ENCODE measurements at regions not wholly inside any gene's neighbourhood (a gene's known extent, or its start where the extent isn't known, plus 50 kb on each side); places are given as distances from the start of the nearest gene placed in this dataset.

DNA sequence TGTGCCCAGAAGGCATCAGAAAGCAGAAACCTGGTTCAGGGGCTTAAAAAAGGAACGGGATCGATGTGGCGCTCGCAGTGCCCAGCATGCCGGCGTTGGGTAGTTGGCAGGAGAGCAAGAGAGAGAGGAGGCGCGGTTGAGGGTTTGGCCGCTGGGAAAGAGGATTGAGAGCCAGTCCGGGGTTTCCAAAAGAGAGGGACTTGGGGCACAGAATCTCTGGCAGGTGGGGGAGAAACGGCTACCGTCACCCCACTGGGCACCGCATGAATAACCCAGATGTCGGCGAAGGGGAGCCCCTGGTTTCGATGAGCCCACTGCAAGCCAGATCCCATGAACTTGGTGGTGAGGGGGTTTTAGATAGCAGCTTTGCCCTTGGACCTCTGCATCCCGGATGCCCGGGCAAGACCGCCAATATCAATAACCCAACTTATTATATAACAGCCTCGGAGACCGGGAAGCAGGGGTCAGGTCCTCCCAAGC lies 60.4 kb upstream of the ACOT11 start:
- ChIA-PET POLR2A (interaction anchor here (1.0 to 4.0 kb wide), 3 partner anchors 10 to 214 kb away, joined by 3 to 32 read pairs (median 3); partner anchors contain the start of gene SSBP3), CTCF (ENCODE audit: unreplicated experiment) (no interaction called here)
- no peaks in the 10 kb centered on the region for H3K36me3 ChIP-seq (ENCODE audit: insufficient read depth, low read length)
- no peak for DNase-seq (ENCODE audit: low spot score)
- H3K4me1 ChIP-seq (ENCODE audit: insufficient read depth, low read length, poor library complexity, severe bottlenecking), result peaks cover 31% of the 10 kb centered on the region
- TF ChIP-seq, protein P1, sequence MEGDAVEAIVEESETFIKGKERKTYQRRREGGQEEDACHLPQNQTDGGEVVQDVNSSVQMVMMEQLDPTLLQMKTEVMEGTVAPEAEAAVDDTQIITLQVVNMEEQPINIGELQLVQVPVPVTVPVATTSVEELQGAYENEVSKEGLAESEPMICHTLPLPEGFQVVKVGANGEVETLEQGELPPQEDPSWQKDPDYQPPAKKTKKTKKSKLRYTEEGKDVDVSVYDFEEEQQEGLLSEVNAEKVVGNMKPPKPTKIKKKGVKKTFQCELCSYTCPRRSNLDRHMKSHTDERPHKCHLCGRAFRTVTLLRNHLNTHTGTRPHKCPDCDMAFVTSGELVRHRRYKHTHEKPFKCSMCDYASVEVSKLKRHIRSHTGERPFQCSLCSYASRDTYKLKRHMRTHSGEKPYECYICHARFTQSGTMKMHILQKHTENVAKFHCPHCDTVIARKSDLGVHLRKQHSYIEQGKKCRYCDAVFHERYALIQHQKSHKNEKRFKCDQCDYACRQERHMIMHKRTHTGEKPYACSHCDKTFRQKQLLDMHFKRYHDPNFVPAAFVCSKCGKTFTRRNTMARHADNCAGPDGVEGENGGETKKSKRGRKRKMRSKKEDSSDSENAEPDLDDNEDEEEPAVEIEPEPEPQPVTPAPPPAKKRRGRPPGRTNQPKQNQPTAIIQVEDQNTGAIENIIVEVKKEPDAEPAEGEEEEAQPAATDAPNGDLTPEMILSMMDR (conservative IDR thresholded peaks at IDR 0.05; ENCODE audit: low read length), result no peak
- no peak for TF ChIP-seq EZH2phosphoT487 (IDR thresholded peaks at IDR 0.05; ENCODE audit: borderline replicate concordance, low read depth, low read length)
- H3K27ac ChIP-seq (ENCODE audit: low read depth, low read length, poor library complexity, severe bottlenecking), result peak overlapping the region; percentile 51
- peak overlapping the region; percentile 93 for H2AFZ ChIP-seq (ENCODE audit: low read length)
- H3K4me2 ChIP-seq (ENCODE audit: low read length), result peak overlapping the region; percentile 94
- H3K4me3 ChIP-seq (ENCODE audit: low read depth, low read length, poor library complexity, severe bottlenecking), result peak overlapping the region; percentile 71
- no peaks in the 10 kb centered on the region for H4K20me1 ChIP-seq (ENCODE audit: insufficient read depth, low read length)
- H3K9me2 ChIP-seq (ENCODE audit: insufficient read depth, low read length), result no peaks in the 10 kb centered on the region
- intact Hi-C loops (cut with micrococcal nuclease; ENCODE audit: unreplicated experiment), result loop anchor here (1.0 to 2.0 kb wide), 4 partner anchors 80 to 417 kb away; no protein-coding TSS in a partner anchor
- H3K79me2 ChIP-seq (ENCODE audit: insufficient read depth, low read depth, low read length), result no peaks in the 10 kb centered on the region
- BruUV-seq (replicated peaks), result no TSS peak
- H3K9me3 ChIP-seq (ENCODE audit: low read length), result no peaks in the 10 kb centered on the region

DNA sequence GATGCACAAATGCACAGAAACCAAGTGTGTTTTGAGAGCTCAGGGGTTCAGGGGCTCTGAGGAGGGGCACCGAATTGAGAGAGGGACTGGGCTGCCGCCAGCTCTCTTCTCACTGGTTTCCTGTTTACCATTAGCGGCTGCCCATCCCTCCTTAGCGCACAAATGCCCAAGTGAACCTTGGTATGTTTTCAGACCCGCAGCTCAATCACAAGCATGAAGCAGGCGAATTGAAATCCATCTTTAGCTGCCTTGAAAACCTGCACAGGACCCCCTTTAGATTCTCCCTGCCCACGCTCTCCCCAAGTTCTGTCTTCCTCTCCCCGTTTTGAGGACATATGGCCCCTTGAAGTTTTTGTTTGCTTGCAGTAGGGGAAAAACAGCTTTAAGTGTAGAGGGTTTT lies 61.1 kb upstream of the ACOT11 start:
- no peak for TF ChIP-seq EZH2phosphoT487 (IDR thresholded peaks at IDR 0.05; ENCODE audit: borderline replicate concordance, low read depth, low read length)
- TF ChIP-seq, protein P1 (conservative IDR thresholded peaks at IDR 0.05; ENCODE audit: low read length), result no peak
- no TSS peak for BruUV-seq (replicated peaks)
- no peak overlapping the region for H3K27ac ChIP-seq (ENCODE audit: low read depth, low read length, poor library complexity, severe bottlenecking)
- no peaks in the 10 kb centered on the region for H3K9me3 ChIP-seq (ENCODE audit: low read length)
- CTCF ChIA-PET (ENCODE audit: unreplicated experiment), result interaction anchor here (0.6 kb wide), 2 partner anchors 20 to 22 kb away, joined by 3 to 6 read pairs; no protein-coding TSS in a partner anchor
- H3K9me2 ChIP-seq (ENCODE audit: insufficient read depth, low read length), result no peaks in the 10 kb centered on the region
- no peaks in the 10 kb centered on the region for H4K20me1 ChIP-seq (ENCODE audit: insufficient read depth, low read length)
- POLR2A ChIA-PET, result interaction anchor here (0.6 to 4.0 kb wide), 10 partner anchors 10 to 952 kb away, joined by 3 to 32 read pairs (median 3); partner anchors contain the start of gene SSBP3
- H3K79me2 ChIP-seq (ENCODE audit: insufficient read depth, low read depth, low read length), result no peaks in the 10 kb centered on the region
- intact Hi-C loops (cut with micrococcal nuclease; ENCODE audit: unreplicated experiment), result no loop called here
- H3K36me3 ChIP-seq (ENCODE audit: insufficient read depth, low read length), result no peaks in the 10 kb centered on the region
- H2AFZ ChIP-seq (ENCODE audit: low read length), result peak overlapping the region; percentile 93
- peaks cover 31% of the 10 kb centered on the region for H3K4me1 ChIP-seq (ENCODE audit: insufficient read depth, low read length, poor library complexity, severe bottlenecking)
- DNase-seq (ENCODE audit: low spot score), result peak; percentile 28
- H3K4me3 ChIP-seq (ENCODE audit: low read depth, low read length, poor library complexity, severe bottlenecking), result peak overlapping the region; percentile 71
- peak overlapping the region; percentile 94 for H3K4me2 ChIP-seq (ENCODE audit: low read length)

DNA sequence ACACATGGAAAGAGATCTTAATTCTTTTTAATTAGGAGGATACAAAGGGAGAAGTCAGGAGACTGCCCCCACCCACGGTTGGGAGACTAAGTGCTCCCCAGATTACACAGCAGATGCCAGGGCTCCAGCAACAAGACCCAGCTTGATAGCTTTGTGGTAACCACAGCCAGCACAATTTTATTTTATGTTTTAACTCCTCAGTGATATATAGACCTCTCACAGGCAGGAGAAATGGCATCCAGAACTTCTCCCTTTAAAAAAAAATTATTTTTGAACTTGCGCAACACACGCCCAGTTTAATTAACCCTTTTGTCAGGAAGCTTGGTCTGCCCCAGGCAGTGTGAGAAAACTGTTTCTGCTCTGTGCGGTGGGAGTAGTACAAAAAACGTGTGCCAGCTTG lies 62.6 kb upstream of the ACOT11 start:
- POLR2A ChIA-PET, result interaction anchor here (0.7 to 4.0 kb wide), 4 partner anchors 8 to 468 kb away, joined by 4 to 32 read pairs (median 6); partner anchors contain the start of gene SSBP3
- Histone ChIP-seq H3K27ac (ENCODE audit: low read depth, low read length, poor library complexity, severe bottlenecking) (no peak overlapping the region), H3K36me3 (ENCODE audit: insufficient read depth, low read length) (no peaks in the 10 kb centered on the region), H3K9me3 (ENCODE audit: low read length) (no peaks in the 10 kb centered on the region), H3K4me3 (ENCODE audit: low read depth, low read length, poor library complexity, severe bottlenecking) (no peak overlapping the region), H2AFZ (ENCODE audit: low read length) (no peak overlapping the region), H4K20me1 (ENCODE audit: insufficient read depth, low read length) (no peaks in the 10 kb centered on the region), H3K9me2 (ENCODE audit: insufficient read depth, low read length) (no peaks in the 10 kb centered on the region), H3K4me1 (ENCODE audit: insufficient read depth, low read length, poor library complexity, severe bottlenecking) (peaks cover 36% of the 10 kb centered on the region), H3K4me2 (ENCODE audit: low read length) (no peak overlapping the region), H3K79me2 (ENCODE audit: insufficient read depth, low read depth, low read length) (no peaks in the 10 kb centered on the region)
- TF ChIP-seq EZH2phosphoT487 (IDR thresholded peaks at IDR 0.05; ENCODE audit: borderline replicate concordance, low read depth, low read length), result no peak
- TF ChIP-seq, protein P1 (conservative IDR thresholded peaks at IDR 0.05; ENCODE audit: low read length), result no peak
- DNase-seq (ENCODE audit: low spot score), result no peak
- intact Hi-C loops (cut with micrococcal nuclease; ENCODE audit: unreplicated experiment), result no loop called here
- no TSS peak for BruUV-seq (replicated peaks)
- CTCF ChIA-PET (ENCODE audit: unreplicated experiment), result no interaction called here

All from OCI-LY7 (cell line).